ENCODE measurements at regions not wholly inside any gene's neighbourhood (a gene's known extent, or its start where the extent isn't known, plus 50 kb on each side); places are given as distances from the start of the nearest gene placed in this dataset.

DNA sequence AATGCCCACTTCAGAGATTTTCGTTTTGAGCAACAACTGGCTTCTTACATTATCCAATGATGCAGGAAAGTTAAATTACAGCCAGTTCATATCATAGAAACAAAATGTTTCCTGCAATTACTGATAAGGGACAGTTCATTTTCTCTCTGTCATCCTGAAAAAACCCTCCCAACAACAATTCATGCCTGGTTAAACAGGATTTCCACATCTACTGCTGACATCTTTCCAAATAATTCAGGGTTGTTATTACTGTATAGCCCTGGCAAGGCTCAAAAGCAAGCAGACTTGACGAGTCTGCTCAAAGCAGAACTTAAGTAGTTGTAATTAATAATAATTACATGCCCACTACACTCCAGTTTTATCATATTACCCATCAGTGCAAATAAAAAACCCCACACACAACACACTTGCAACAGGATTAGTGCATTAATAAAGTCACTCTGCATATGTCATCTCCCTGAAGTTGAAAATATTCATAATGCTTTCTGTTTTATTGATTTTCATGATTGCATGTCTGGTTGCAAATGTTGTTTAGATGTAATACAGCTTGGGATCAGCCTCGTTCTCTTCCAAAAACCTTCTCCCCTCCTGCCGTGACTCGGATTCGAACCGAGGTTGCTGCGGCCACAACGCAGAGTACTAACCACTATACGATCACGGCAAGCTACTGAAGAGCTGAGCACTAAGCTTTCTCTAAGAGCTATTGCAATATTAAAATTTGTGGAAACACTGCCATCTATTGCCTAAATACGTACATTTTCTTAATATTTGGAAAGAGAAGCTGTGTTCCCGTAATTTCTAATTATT lies 119.6 kb upstream of the NFIB start:
- peaks cover 3 to 6% of the 10 kb centered on the region in 2 donors for H3K4me1 ChIP-seq
- no peaks in the 10 kb centered on the region for H3K9me3 ChIP-seq
- no peaks in the 10 kb centered on the region for H3K36me3 ChIP-seq
- DNase-seq (ENCODE audit: low spot score in 2 of 2): no peak
- no peak overlapping the region for H3K27ac ChIP-seq
- H3K4me3 ChIP-seq: no peak overlapping the region
- intact Hi-C loops (cut with DNase I): loop anchor here (5.0 to 10.0 kb wide), 3 partner anchors 1081 to 1719 kb away; no protein-coding TSS in a partner anchor
- TF ChIP-seq, protein P1, sequence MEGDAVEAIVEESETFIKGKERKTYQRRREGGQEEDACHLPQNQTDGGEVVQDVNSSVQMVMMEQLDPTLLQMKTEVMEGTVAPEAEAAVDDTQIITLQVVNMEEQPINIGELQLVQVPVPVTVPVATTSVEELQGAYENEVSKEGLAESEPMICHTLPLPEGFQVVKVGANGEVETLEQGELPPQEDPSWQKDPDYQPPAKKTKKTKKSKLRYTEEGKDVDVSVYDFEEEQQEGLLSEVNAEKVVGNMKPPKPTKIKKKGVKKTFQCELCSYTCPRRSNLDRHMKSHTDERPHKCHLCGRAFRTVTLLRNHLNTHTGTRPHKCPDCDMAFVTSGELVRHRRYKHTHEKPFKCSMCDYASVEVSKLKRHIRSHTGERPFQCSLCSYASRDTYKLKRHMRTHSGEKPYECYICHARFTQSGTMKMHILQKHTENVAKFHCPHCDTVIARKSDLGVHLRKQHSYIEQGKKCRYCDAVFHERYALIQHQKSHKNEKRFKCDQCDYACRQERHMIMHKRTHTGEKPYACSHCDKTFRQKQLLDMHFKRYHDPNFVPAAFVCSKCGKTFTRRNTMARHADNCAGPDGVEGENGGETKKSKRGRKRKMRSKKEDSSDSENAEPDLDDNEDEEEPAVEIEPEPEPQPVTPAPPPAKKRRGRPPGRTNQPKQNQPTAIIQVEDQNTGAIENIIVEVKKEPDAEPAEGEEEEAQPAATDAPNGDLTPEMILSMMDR (IDR thresholded peaks at IDR 0.05): peak in 2 of 3 experiments; percentile 20 to 47
- no peaks in the 10 kb centered on the region for H3K27me3 ChIP-seq

DNA sequence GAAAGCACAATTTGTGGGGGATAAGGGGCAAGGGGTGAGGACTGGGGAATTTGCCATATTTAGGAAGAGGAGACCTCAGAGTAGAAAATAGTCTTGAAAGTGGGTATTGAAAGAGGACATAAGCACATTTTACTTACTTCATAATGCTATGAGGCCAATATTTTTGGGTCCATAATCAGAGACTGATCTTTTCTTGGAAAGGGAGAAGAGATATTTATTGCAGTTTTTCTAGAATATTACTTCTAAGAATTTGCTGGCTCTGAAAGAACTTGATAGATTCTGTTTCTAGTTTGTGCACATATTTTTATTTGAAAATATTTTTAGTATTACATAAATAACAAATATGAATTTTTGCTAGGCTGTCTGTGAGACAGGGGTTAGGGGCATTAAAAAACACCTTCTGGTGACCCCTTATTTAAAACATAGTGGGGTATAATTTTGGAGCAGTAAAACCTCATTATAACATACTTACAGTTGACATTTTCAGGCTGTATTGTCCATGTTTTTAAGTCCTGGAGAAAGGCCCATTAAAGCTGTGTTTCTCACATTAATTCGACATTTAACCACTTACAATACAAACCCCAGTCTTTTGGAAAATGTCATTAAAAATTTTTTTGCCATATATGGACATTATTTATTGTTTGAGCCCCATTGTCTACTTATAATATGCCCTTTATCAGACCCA lies 118.9 kb upstream of the NFIB start:
- no peak overlapping the region for H3K27ac ChIP-seq
- H3K4me1 ChIP-seq: peaks cover 3 to 8% of the 10 kb centered on the region in 2 donors
- no peaks in the 10 kb centered on the region for H3K27me3 ChIP-seq
- TF ChIP-seq, protein P1 (IDR thresholded peaks at IDR 0.05): no peak
- intact Hi-C loops (cut with DNase I): loop anchor here (5.0 to 10.0 kb wide), 3 partner anchors 1081 to 1718 kb away; no protein-coding TSS in a partner anchor
- no peaks in the 10 kb centered on the region for H3K36me3 ChIP-seq
- DNase-seq (ENCODE audit: low spot score in 2 of 2): no peak
- no peaks in the 10 kb centered on the region for H3K9me3 ChIP-seq
- H3K4me3 ChIP-seq: no peak overlapping the region

DNA sequence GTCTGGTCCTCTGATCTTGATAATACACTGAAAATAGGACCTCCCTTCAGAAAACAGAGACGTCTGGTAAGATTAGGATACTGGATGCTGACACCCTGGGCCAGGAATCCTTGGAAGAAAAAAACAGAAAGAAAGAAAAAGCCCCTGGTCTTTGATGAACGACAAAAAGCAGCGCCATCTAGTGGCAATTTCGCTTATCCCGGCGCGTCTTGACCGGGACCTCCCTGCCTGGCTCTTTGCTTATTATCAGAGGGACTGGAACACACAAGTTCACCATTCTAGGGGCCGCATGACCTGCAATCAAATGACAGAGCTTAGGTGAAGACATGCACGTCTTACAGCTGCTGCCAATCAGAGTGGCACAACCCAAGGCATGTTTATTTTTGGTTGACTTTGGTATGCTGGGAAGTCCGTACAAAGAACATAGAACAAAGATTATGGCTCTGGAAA lies 114.9 kb upstream of the NFIB start:
- no peaks in the 10 kb centered on the region for H3K9me3 ChIP-seq
- intact Hi-C loops (cut with DNase I): loop anchor here (5.0 kb wide), 2 partner anchors 52 to 1002 kb away; no protein-coding TSS in a partner anchor
- peaks cover 3 to 8% of the 10 kb centered on the region in 2 donors for H3K4me1 ChIP-seq
- H3K27ac ChIP-seq: no peak overlapping the region
- no peaks in the 10 kb centered on the region for H3K27me3 ChIP-seq
- peak overlapping the region in 1 of 2 donors; percentile 17 for H3K4me3 ChIP-seq
- H3K36me3 ChIP-seq: no peaks in the 10 kb centered on the region
- TF ChIP-seq, protein P1 (IDR thresholded peaks at IDR 0.05): peak; percentile 24 to 86 (median 75)
- peak in 1 of 2 donors; percentile 83 for DNase-seq (ENCODE audit: low spot score in 2 of 2)

DNA sequence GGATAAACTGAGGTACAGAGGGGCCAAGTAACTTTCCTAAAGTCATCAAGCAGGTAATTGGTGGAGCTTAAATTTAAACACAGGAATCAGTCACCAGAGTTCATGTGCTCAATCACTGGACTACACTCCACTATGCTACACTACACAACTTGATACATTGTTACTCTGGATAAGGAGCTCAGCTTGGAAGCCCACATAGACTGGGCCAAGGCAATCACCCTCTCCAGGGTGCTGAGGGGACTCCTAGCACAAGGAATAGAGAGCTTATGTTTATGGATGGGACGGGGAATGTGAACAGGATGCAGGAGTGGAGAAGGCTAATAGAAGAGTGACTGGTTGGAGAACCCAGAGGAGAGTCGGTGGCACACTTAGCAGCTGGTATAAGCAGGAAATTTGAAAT lies 113.5 kb upstream of the NFIB start:
- Histone ChIP-seq H3K4me3 (no peak overlapping the region), H3K9me3 (no peaks in the 10 kb centered on the region), H3K36me3 (no peaks in the 10 kb centered on the region), H3K4me1 (peaks cover 0 to 3% of the 10 kb centered on the region in 2 donors), H3K27ac (no peak overlapping the region), H3K27me3 (no peaks in the 10 kb centered on the region)
- intact Hi-C loops (cut with DNase I): loop anchor here (5.0 kb wide), 2 partner anchors 50 to 1000 kb away; no protein-coding TSS in a partner anchor
- no peak for DNase-seq (ENCODE audit: low spot score in 2 of 2)
- TF ChIP-seq, protein P1 (IDR thresholded peaks at IDR 0.05): no peak

DNA sequence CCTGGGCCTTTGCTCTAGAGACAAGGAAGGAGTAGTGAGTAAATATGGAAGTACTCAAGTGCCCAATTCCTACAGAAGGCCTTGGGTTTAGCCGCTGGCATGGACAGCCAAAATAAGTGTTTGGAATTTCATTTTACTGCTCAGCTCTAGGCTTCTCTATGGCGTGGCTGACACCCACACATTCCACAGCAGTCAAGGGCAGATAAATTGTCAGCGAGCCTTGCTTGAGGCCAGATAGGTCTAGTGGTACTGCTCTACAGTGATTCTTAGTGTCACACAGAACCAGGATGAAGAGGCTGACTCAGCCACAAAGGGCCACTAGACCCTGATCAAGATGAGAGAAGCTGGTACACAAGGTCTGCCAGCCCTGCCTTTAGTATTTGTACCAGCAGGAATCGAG lies 111.0 kb upstream of the NFIB start:
- DNase-seq (ENCODE audit: low spot score in 2 of 2): no peak
- no peaks in the 10 kb centered on the region for H3K9me3 ChIP-seq
- peaks cover 0 to 3% of the 10 kb centered on the region in 2 donors for H3K4me1 ChIP-seq
- TF ChIP-seq, protein P1 (IDR thresholded peaks at IDR 0.05): no peak
- no peak overlapping the region for H3K27ac ChIP-seq
- intact Hi-C loops (cut with DNase I): loop anchor here (5.0 kb wide), 2 partner anchors 48 to 998 kb away; no protein-coding TSS in a partner anchor
- H3K27me3 ChIP-seq: no peaks in the 10 kb centered on the region
- H3K4me3 ChIP-seq: no peak overlapping the region
- H3K36me3 ChIP-seq: no peaks in the 10 kb centered on the region
